ENCODE measurements at regions not wholly inside any gene's neighbourhood (a gene's known extent, or its start where the extent isn't known, plus 50 kb on each side); places are given as distances from the start of the nearest gene placed in this dataset.
"Not testable (repeated sequence)": the region's sequence is repeated elsewhere in the genome, so short reads cannot be mapped to it uniquely, and the experiment has no call there.

GRCh38 chr21:9830801-9831200, 690.6 kb upstream of the TPTE start:
- not testable (repeated sequence) for H3K27ac ChIP-seq (ENCODE audit: low read length); H3K4me1 ChIP-seq (ENCODE audit: control insufficient read depth, insufficient read depth, low read length); H3K9me3 ChIP-seq (ENCODE audit: control insufficient read depth, low read depth, low read length); DNase-seq; H3K27me3 ChIP-seq (ENCODE audit: control insufficient read depth, insufficient read depth, low read length); H3K36me3 ChIP-seq (ENCODE audit: control insufficient read depth, insufficient read depth, low read length); H3K4me3 ChIP-seq (ENCODE audit: low read length)
- no CpG with 5 or more reads among the region's 32 CpGs for WGBS (ENCODE audit: insufficient coverage, low lambda C conversion rate)

DNA sequence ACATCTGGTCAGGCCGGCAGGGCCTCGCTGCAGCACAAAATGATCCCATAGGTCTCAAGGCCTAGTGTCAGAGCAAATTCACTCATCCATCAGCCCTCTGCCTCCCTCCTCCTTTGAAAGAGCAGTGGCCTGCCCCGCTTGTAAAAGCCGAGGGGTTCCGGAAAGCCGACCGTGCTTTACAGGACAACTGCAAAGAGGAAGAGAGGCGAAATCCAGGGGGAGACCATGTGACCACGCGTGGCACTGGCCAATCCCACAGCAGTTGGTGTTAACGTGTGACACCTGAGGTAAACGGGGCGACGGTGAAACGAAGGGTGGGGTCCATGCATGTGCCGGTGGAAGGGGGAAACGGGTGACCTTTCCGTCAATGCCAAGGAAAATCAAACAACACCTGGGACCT, 688.6 kb upstream of the TPTE start:
- H3K4me1 ChIP-seq (ENCODE audit: control insufficient read depth, insufficient read depth, low read length); DNase-seq; H3K4me3 ChIP-seq (ENCODE audit: low read length); H3K36me3 ChIP-seq (ENCODE audit: control insufficient read depth, insufficient read depth, low read length); H3K9me3 ChIP-seq (ENCODE audit: control insufficient read depth, low read depth, low read length); H3K27me3 ChIP-seq (ENCODE audit: control insufficient read depth, insufficient read depth, low read length); H3K27ac ChIP-seq (ENCODE audit: low read length): not testable (repeated sequence)
- 100% methylated on average over 5 of the region's 18 CpGs for WGBS (ENCODE audit: insufficient coverage, low lambda C conversion rate)

- not testable (repeated sequence) for H3K36me3 ChIP-seq (ENCODE audit: control insufficient read depth, insufficient read depth, low read length); H3K27me3 ChIP-seq (ENCODE audit: control insufficient read depth, insufficient read depth, low read length); DNase-seq; H3K4me3 ChIP-seq (ENCODE audit: low read length); H3K4me1 ChIP-seq (ENCODE audit: control insufficient read depth, insufficient read depth, low read length); H3K27ac ChIP-seq (ENCODE audit: low read length)
- peaks cover 18% of the 10 kb centered on the region for H3K9me3 ChIP-seq (ENCODE audit: control insufficient read depth, low read depth, low read length)
- WGBS (ENCODE audit: insufficient coverage, low lambda C conversion rate): no CpG with 5 or more reads among the region's 33 CpGs
Observed at GRCh38 chr21:9836547-9836946, 684.8 kb upstream of the TPTE start.

GRCh38 chr21:9837001-9837400, 684.4 kb upstream of the TPTE start:
- H3K9me3 ChIP-seq (ENCODE audit: control insufficient read depth, low read depth, low read length): peaks cover 18% of the 10 kb centered on the region
- not testable (repeated sequence) for H3K36me3 ChIP-seq (ENCODE audit: control insufficient read depth, insufficient read depth, low read length); H3K4me3 ChIP-seq (ENCODE audit: low read length); DNase-seq; H3K4me1 ChIP-seq (ENCODE audit: control insufficient read depth, insufficient read depth, low read length); H3K27ac ChIP-seq (ENCODE audit: low read length); H3K27me3 ChIP-seq (ENCODE audit: control insufficient read depth, insufficient read depth, low read length)
- WGBS (ENCODE audit: insufficient coverage, low lambda C conversion rate): no CpG with 5 or more reads among the region's 18 CpGs

DNA sequence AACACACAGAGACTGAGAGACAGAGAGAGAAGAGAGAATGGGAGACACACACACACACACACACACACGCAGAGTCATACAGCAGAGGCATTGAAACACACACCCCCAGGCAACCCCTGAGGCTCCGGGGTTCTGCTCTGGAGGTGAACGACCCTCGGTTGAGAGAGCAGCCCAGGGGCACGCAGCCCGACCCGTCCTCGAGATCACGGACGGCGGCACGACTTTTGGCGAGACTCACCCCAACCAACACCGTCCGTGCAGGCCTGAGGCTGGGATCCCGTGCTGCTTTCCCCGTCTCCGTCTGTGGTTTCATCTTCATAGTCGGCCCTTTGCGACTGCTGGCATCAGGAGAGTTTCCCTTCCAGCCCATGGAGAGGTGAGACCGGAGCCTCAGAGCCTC, 683.9 kb upstream of the TPTE start:
- H3K27me3 ChIP-seq (ENCODE audit: control insufficient read depth, insufficient read depth, low read length); H3K36me3 ChIP-seq (ENCODE audit: control insufficient read depth, insufficient read depth, low read length); H3K4me1 ChIP-seq (ENCODE audit: control insufficient read depth, insufficient read depth, low read length); H3K4me3 ChIP-seq (ENCODE audit: low read length); H3K27ac ChIP-seq (ENCODE audit: low read length); DNase-seq: not testable (repeated sequence)
- peaks cover 18% of the 10 kb centered on the region for H3K9me3 ChIP-seq (ENCODE audit: control insufficient read depth, low read depth, low read length)
- no CpG with 5 or more reads among the region's 21 CpGs for WGBS (ENCODE audit: insufficient coverage, low lambda C conversion rate)

DNA sequence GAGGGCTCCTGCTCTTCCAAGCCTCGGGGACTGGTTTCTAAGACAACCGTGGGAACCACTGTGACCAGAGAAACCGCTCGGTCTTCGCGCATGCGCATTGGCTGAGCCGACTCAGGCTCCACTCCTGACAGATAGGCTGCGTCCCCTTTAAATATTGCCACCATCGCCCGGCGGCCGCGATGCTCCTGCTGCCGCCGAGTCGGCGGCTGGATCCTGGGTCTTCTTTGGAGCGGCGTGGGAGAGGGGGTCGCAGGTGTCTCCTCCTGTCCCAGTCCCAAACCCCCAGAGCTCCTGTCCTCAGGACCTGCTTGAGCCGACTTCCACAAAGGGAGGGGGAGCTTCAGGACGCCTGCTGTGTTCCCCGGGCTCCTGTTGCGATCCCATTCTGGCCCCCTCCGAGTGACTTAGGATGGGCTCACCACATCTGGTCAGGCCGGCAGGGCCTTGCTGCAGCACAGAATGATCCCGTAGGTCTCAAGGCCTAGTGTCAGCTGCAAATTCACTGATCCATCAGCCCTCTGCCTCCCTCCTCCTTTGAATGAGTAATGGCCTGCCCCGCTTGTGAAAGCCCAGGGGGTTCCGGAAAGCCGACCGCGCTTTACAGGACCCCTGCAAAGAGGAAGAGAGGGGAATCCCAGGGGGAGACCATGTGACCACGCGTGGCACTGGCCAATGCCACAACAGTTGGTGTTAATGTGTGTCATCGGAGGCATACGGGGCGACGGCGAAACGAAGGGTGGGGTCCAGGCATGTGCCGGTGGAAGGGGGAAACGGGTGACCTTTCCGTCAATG, 683.2 kb upstream of the TPTE start:
- Histone ChIP-seq H3K36me3 (ENCODE audit: control insufficient read depth, insufficient read depth, low read length) (no peaks in the 10 kb centered on the region), H3K4me1 (ENCODE audit: control insufficient read depth, insufficient read depth, low read length) (no peaks in the 10 kb centered on the region), H3K4me3 (ENCODE audit: low read length) (no peak overlapping the region), H3K27me3 (ENCODE audit: control insufficient read depth, insufficient read depth, low read length) (no peaks in the 10 kb centered on the region), H3K9me3 (ENCODE audit: control insufficient read depth, low read depth, low read length) (peaks cover 18% of the 10 kb centered on the region), H3K27ac (ENCODE audit: low read length) (no peak overlapping the region)
- no peak for DNase-seq
- 86% methylated on average over 9 of the region's 44 CpGs for WGBS (ENCODE audit: insufficient coverage, low lambda C conversion rate)

- WGBS (ENCODE audit: insufficient coverage, low lambda C conversion rate): 41% methylated on average over 3 of the region's 47 CpGs
- Histone ChIP-seq H3K4me3 (ENCODE audit: low read length) (no peak overlapping the region), H3K36me3 (ENCODE audit: control insufficient read depth, insufficient read depth, low read length) (no peaks in the 10 kb centered on the region), H3K9me3 (ENCODE audit: control insufficient read depth, low read depth, low read length) (peaks cover 18% of the 10 kb centered on the region), H3K27me3 (ENCODE audit: control insufficient read depth, insufficient read depth, low read length) (no peaks in the 10 kb centered on the region), H3K27ac (ENCODE audit: low read length) (no peak overlapping the region), H3K4me1 (ENCODE audit: control insufficient read depth, insufficient read depth, low read length) (no peaks in the 10 kb centered on the region)
- no peak for DNase-seq
Observed at GRCh38 chr21:9838738-9839642, 682.4 kb upstream of the TPTE start.

GRCh38 chr21:9844106-9844505, 677.3 kb upstream of the TPTE start:
- WGBS (ENCODE audit: insufficient coverage, low lambda C conversion rate): no CpG with 5 or more reads among the region's 1 CpG
- not testable (repeated sequence) for H3K4me3 ChIP-seq (ENCODE audit: low read length)

DNA sequence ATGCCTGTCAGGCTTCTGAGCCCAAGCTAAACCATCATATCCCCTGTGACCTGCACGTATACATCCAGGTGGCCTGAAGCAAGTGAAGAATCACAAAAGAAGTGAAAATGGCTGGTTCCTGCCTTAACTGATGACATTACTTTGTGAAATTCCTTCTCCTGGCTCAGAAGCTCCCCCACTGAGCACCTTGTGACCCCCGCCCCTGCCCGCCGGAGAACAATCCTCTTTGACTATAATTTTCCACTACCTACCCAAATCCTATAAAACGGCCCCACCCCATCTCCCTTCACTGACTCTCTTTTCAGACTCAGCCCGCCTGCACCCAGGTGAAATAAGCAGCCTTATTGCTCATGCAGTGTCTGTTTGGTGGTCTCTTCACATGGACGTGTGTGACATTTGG, 673.9 kb upstream of the TPTE start:
- H3K27me3 ChIP-seq (ENCODE audit: control insufficient read depth, insufficient read depth, low read length); H3K27ac ChIP-seq (ENCODE audit: low read length); H3K4me3 ChIP-seq (ENCODE audit: low read length); DNase-seq; H3K4me1 ChIP-seq (ENCODE audit: control insufficient read depth, insufficient read depth, low read length); H3K36me3 ChIP-seq (ENCODE audit: control insufficient read depth, insufficient read depth, low read length); H3K9me3 ChIP-seq (ENCODE audit: control insufficient read depth, low read depth, low read length): not testable (repeated sequence)
- no CpG with 5 or more reads among the region's 7 CpGs for WGBS (ENCODE audit: insufficient coverage, low lambda C conversion rate)

More at GRCh38 chr21:9844106-9844505, 677.3 kb upstream of the TPTE start:
- not testable (repeated sequence) for H3K36me3 ChIP-seq (ENCODE audit: control insufficient read depth, insufficient read depth, low read length); H3K27ac ChIP-seq (ENCODE audit: low read length); H3K4me1 ChIP-seq (ENCODE audit: control insufficient read depth, insufficient read depth, low read length); DNase-seq; H3K27me3 ChIP-seq (ENCODE audit: control insufficient read depth, insufficient read depth, low read length); H3K9me3 ChIP-seq (ENCODE audit: control insufficient read depth, low read depth, low read length)

- not testable (repeated sequence) for H3K4me1 ChIP-seq (ENCODE audit: control insufficient read depth, insufficient read depth, low read length); H3K27ac ChIP-seq (ENCODE audit: low read length); H3K27me3 ChIP-seq (ENCODE audit: control insufficient read depth, insufficient read depth, low read length); H3K36me3 ChIP-seq (ENCODE audit: control insufficient read depth, insufficient read depth, low read length); H3K4me3 ChIP-seq (ENCODE audit: low read length); H3K9me3 ChIP-seq (ENCODE audit: control insufficient read depth, low read depth, low read length); DNase-seq
- WGBS (ENCODE audit: insufficient coverage, low lambda C conversion rate): no CpG with 5 or more reads among the region's 2 CpGs
Observed at GRCh38 chr21:9851166-9851565, 670.2 kb upstream of the TPTE start.

Measured in large intestine (tissue), 3 donors.